Gastrocnemius medialis (tissue), 4 donors: ENCODE measurements at regions not wholly inside any gene's neighbourhood (a gene's known extent, or its start where the extent isn't known, plus 50 kb on each side); places are given as distances from the start of the nearest gene placed in this dataset.

Source experiments
- CTCF ChIP-seq, 5 experiments: fragments of 450-650 bp in 3 of 5; fragments of 200-600 bp in 2 of 5; sonication (generic) in 2 of 5; IDR thresholded peaks in 4 of 5; conservative IDR thresholded peaks in 1 of 5; 1 replicate in 4 of 5; 2 replicates in 1 of 5; pipeline ENCODE4 v1.5.1; 2016 to 2019; ENCODE audit warnings: antibody characterized with exemption in 5 of 5, mild to moderate bottlenecking in 3 of 5, moderate library complexity in 3 of 5
- POLR2A ChIP-seq, 2 donors: fragments of 450-650 bp; IDR thresholded peaks; one replicate each; pipeline ENCODE4 v1.6.1; 2017; ENCODE audit warnings: antibody characterized with exemption in 2 of 2, mild to moderate bottlenecking in 2 of 2, moderate library complexity in 2 of 2

- TF ChIP-seq CTCF (IDR thresholded peaks at IDR 0.05 in 4 of 5, conservative IDR thresholded peaks at IDR 0.05 in 1 of 5) (no peak), POLR2A (IDR thresholded peaks at IDR 0.05) (no peak)
Measured at GRCh38 chr4:58070726-58071125, 960.5 kb upstream of the IGFBP7 start.
